ENCODE measurements at regions not wholly inside any gene's neighbourhood (a gene's known extent, or its start where the extent isn't known, plus 50 kb on each side); places are given as distances from the start of the nearest gene placed in this dataset.

DNA sequence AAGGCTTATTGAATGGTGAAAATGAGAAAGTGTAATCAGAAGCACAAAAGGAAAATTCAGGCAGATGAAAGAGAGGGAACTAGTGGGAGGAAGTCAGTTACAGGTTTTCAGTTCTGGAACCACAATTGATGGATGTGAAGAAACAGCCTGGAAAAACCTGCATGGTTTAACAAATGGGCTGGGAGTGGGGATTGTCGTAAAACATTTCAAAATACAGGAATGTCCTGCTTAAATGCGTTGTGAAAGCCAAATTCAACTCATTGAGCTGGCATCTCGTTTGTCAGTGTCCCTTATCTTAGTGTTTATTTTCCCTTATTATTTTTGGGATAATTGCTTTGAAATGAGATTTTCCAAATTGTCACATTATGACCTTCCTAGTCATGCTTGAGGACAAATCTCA lies 106.5 kb upstream of the RFC3 start:
- no peak for DNase-seq

DNA sequence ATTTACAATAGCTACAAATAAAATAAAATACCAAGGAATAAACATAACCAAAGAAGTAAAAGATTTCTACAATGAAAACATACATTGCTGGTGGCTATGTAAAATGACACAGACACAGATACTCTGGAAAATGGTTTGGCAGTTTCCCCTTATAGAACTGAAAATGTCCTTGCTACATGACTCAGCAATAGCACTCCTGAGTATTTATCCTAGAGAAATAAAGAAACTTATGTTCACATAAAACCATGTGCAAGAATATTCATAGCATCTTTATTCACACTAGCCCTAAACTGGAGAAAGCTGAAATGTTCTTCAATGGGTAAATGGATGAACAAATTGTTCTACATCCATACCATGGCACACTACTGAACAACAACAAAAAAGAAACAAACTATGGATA lies 100.2 kb upstream of the RFC3 start:
- no peak for DNase-seq

DNA sequence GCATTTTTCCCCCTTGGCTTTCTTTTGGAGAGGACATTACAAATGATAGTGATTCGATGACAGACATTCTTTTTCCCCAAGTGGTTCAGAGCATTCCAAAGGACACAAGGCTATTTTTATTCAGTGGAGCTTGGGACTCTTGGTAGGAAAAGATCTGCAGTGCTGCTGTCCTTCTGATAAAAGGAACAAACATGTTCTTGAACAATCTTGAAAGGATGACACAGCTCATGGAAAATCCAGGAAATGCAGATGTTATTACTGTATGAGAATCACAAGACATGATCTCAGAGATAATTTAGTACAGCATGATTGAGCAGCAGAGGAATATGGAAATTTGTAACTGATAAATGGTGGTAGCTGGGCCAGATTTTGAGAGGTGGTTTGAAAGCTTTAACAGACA lies 96.2 kb upstream of the RFC3 start:
- DNase-seq = no peak

DNA sequence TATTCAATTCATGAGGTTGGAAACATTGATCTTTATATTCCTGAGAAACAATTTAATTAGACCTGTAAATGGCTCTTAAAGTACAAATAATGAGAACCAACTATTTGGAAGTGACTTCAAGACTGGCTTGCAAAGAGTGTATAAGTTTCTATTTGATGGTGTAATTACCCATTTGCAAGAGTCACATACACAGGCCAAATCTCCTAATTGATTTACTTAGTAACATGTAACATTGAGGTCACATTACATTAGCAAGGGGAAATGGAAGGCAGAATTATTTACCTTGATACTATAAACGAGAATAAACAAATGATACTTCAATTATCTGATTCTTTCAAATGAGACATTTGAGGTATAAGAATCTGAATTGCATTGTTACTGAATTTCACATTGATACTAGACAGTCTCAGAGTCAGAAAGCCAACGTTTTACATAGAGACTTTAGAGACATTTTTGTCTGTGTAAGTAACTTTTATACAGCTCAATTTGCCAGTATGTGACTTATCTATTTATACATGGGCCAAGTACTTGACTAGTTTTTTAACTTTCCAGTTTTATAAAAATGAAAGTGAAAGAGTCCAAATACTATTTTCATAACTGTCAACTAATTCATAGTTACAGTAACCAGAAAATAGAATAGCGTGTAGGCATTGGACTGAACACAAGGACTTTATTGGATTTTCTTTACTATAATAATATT lies 95.6 kb upstream of the RFC3 start:
- no peak for DNase-seq

DNA sequence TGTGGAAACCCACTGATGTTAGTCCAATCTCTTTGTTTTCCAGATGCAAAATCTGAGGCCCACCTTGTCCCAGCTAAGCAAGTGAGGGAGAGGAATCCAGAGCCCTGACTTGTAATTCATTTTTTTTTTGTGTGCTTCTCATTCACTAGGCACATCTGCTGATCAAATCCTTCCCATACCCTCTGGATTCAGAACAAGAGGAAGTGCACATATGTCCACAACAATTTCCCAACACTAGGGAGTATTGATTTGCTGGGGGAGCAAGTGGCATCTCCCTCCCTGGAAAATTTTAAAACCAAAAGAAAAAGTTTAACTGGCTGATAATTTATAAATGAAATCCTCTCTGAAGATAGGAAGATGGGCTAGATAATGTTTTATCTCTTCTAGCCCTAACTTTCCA lies 94.6 kb upstream of the RFC3 start:
- no peak for DNase-seq

DNA sequence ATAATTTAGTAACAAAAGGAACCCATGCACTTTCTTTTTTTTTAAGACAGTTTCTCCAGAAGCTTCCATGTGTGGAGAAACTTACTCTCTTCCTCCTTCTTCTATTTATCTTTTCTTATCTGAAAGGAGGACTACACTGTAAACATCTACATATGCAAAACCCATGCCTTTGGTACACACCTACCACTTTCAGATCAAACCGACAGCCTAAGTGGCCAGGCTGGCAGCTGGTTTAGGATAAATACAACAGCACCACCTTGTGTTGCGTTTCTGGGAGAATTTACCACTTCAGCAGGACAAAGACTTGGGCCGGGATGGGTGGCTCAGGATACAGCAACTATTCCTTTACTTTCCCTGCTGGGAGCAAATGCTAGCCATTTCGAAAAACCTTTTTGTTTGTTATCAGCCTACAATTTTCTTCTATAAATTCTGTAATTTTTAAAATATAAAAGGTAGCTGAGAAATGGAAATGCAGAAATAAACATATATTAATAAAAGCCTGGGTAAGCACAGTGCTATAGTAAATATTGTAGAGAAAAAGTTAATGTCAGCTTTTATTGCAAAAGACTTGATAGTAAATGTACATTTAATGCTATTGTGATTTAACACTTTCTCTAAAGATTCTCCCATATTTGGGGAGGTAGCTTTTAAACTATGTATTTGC lies 94.0 kb upstream of the RFC3 start:
- DNase-seq = peak; percentile 87

DNA sequence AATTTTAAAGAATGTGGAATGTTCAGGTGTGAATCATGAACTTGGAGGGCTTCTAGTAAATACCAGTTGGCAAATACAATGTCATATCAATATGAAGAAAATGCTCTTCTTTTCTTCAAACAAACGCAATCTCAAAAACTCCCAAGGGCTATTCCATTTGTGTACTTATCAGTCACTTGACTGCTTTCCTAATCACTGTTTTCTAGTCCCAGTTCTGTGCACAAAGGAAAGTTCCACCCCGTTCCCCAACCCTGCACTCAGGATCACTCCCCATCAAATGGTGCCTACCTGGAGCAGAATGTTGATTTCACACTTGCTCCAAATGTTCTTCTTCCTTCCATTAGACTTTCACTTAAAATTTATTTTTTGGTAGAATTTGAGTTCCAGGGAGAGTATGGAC lies 92.6 kb upstream of the RFC3 start:
- no peak for DNase-seq

GRCh38 chr13:33727297-33728083 lies 90.5 kb upstream of the RFC3 start:
- DNase-seq = no peak

DNA sequence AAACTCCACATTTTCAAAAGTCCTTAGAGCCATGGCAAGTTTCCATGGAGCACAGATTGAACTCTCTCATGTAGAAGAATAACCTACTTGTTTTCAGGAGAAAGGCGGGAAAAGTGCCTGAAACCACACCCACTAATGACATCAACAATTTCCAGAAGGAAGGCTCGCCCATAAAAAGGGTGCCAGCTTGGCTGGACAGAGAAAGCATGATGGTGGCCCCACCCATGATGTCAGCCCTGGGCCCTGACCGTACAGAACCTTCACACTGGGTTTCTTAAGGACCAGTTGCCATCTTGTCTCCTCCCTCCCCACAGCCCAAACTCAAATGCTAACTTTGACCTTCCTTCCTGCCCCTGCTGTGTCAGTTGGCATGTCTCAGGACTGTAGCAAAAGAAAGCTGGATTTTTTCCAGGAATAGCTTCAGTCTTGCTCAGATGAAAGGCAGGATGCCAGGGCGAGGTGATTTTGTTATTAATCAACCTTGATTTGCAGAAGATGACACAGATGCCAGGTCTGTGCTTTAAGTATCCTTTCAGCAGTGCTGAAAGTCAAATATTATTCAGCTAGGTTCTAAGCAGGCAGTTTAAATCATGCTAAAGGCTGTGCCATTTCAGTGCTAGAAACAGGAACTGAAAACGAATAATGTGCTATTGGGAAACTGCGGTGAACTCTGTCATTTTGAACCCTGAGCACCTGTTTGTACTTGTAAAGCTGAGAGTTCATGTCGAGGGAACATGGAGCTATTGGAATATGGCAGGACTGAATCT lies 89.5 kb upstream of the RFC3 start:
- no peak for DNase-seq

GRCh38 chr13:33730147-33730546 lies 87.8 kb upstream of the RFC3 start:
- no peak for DNase-seq

GRCh38 chr13:33730619-33731018 lies 87.3 kb upstream of the RFC3 start:
- DNase-seq = no peak

GRCh38 chr13:33735276-33735675 lies 82.7 kb upstream of the RFC3 start:
- no peak for DNase-seq

DNA sequence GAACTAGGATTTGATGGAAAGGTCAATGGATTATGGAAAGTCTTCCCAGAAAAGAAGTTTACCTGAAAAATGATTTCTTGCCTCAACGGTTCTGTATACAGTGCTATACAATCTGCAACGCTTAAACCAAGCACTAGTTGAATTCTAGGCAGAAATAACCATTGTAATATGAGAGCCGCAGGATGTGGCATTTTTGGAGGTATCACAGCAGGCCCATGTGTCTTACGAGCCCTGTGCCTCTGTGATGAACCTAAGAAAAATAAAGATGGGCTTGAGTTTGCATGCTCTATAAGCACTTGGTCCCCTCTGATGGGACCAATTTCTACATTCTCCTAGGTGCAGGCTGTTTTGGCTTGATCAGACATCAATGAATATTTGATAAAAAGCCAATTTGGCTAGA lies 78.7 kb upstream of the RFC3 start:
- DNase-seq = no peak

DNA sequence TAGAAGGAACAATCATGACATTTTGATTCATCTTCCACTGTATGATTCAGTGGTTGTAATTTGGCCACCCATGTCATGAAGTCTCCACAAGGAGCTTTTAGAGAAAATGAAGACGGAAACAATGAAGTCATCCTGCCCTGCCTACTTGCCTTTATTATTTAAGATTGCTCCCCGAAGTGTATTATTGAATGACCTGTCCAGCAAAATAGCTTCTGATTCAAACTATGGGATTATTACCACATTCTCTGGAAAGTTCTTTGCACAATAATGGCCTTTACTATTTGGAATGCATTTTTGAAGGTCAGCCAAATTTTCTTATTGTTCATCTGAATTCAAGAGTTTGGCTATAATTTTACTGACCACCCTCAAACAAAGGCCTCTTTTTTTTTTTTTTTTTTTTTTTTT lies 77.8 kb upstream of the RFC3 start:
- no peak for DNase-seq

- DNase-seq = no peak
Observed at GRCh38 chr13:33742321-33742720, 75.6 kb upstream of the RFC3 start.

DNA sequence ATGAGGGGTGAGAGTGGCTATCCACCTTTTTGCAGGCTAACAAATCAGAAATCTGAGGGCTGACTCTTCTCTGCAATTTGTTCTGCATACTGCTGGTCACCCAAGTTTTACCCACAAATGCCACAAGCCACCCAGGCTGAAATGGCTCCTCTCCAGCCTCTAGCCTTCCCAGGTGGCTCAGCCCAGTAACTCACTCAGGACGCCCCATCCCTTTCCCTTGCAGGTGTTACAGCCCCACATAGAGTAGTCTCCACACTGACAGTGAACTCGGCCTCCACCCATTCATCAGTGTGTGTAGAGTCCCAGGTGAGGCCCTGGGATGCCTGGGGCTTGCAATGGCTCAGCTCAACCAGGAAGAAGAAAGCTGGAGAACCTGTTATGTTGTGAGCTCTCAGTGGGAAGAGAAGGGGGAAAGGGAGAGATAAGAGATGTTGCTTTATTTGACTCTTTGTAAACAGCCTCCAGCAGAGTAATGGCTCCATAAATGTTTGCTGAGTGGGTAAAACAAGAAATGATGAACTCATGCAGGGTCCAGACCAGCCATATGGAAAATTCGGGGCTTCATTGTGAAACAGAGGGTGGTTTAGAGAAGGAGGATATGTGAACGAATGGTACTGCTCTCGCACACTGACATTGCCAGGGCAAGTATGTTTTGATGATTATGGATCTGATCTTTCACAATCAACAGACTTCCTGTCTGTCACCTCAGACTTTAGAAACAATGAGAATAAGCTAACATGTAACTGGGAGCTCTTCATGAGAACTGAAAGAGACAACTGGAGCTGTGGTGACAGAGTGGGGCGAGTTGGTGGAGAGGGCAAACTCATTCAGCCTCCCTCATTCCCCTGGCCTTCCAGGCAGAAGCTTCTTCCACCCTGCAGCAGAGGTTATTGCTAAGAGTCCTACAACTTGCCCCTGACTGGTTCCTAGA lies 74.2 kb upstream of the RFC3 start:
- DNase-seq = no peak

- DNase-seq = no peak
Observed at GRCh38 chr13:33744589-33745369, 73.2 kb upstream of the RFC3 start.

DNA sequence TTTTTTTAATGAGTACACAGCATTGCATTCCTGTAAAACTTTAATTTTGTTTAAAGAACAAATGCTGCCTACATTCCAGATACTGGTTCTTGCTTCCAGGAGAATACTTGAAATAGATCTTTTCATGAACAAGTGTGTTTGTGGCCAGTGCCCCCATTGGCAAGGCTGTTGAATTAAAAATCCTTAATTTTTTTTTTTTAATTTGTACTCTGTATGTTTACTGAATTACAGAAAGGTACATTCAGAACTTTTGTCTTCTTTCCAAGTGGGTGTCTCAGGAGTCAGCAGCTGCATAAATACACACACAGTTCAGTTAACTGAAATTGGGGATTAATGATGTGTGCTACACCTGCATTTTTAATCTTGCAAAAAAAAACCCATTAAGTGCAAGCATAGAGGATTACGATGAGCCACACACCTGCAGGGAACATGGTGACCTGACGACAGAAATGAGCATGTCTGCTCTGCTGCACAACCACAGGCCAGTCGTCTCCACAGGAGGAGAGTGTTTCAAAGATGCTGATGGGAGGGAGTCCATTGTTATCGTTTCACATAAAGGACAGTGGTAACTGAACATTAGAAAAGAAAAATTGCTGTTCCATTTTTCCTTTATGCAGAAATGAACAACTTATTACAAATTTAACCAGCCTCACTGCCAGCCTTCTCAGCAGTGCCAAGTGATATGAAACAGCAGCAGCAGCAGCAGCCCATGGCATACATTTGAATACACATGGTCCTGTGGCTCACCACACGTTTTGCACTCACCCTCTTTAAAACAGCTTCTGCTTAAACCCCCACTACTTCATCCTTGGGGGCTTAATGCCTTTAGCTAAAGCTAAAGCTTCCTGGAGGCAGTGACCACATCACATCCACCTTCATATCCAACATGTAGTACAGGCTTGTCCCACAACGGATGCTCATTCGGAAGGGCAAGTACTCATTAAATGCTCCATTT lies 72.3 kb upstream of the RFC3 start:
- no peak for DNase-seq

DNA sequence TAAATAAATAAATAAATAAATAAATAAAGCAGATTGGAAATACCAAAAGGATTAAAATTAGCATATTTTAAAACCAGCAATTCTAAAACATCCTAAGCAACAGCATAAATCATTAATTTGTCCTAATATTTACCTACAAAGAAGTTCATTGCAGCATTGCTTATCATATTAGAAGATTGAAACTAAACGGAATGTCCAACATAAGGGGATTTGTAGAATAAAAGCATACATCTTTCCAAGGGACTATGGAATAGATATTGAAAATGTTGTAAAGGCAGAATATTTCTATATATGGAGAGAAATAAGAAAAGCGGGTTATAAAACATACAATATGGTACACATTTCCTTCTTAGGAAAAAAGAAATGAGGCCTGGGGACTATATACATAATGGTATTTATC lies 71.1 kb upstream of the RFC3 start:
- DNase-seq = no peak
